PC-3 (cell line): ENCODE measurements at regions not wholly inside any gene's neighbourhood (a gene's known extent, or its start where the extent isn't known, plus 50 kb on each side); places are given as distances from the start of the nearest gene placed in this dataset.

Source experiments
- CTCF ChIP-seq: fragments of 300-600 bp; sonication (generic); conservative IDR thresholded peaks from 2 replicates; pipeline ENCODE4 v1.5.1; 2017; ENCODE audit warnings: antibody characterized with exemption, low read depth, mild to moderate bottlenecking, low read length
- EZH2 ChIP-seq: fragments of 300-600 bp; sonication (generic); IDR thresholded peaks from one replicate; pipeline ENCODE4 v1.6.1; 2017; ENCODE audit warnings: antibody characterized with exemption, mild to moderate bottlenecking, low read length; ENCODE audit not compliant: unreplicated experiment

- TF ChIP-seq CTCF (no peak), EZH2 (no peak)
Observed at GRCh38 chr15:87537295-87537694, 719.2 kb downstream of the NTRK3 start.
